Frontal cortex (tissue), 3 donors: ENCODE measurements at regions not wholly inside any gene's neighbourhood (a gene's known extent, or its start where the extent isn't known, plus 50 kb on each side); places are given as distances from the start of the nearest gene placed in this dataset.
"Not testable (repeated sequence)": the region's sequence is repeated elsewhere in the genome, so short reads cannot be mapped to it uniquely, and the experiment has no call there.

Experiments used
- DNase-seq, 2 donors: peaks; one replicate each; pipeline ENCODE4 v3.0.0; 2012; ENCODE audit warnings: low spot score in 2 of 2
- FAIRE-seq: peaks from 2 replicates; lab custom pipeline; 2012; peaks lifted over from hg19 to GRCh38; lab: Jason Lieb, UNC
- donor health status: control.
- donor health status: control.
- donor health status: control.

DNA sequence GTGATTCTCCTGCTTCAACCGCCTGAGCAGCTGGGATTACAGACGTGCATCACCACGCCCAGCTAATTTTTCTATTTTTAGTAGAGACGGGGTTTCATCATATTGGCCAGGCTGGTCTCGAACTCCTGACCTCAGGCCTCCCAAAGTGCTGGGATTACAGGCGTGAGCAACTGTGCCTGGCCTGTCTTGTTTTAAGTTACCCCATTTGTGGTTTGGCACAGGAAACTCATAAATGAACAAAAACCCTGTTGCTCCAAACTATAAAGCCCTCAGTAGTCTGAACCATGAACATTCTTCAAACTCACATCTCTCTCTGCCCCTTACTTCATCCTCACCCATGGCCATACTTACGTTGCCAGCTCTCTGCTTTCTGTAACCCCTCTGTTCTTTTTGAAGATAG, 61.7 kb downstream of the RHOU start:
- not testable (repeated sequence) for FAIRE-seq

DNA sequence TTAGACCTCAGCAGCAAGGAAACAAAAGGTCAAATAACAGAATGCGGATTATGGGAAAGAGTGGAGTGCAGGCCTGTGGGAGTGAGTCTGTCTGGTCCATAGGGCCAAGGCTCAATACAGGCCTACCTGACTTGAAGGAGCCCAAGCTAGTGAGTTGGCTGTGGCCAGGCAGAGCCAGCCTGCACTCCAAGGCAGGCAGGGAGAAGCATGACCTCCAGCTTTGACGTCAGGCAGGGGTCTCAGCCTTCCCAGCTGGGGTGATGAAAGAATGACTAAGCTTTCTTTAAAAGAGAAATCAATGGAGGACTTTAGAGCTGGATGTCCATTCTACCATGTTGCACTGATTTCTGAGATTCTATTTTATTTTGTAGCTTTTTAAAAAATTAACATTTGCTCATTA, 62.8 kb downstream of the RHOU start:
- DNase-seq (no peak), FAIRE-seq (no peak)

More for the DNA sequence above, 61.7 kb downstream of the RHOU start:
- not testable (repeated sequence) for DNase-seq

DNA sequence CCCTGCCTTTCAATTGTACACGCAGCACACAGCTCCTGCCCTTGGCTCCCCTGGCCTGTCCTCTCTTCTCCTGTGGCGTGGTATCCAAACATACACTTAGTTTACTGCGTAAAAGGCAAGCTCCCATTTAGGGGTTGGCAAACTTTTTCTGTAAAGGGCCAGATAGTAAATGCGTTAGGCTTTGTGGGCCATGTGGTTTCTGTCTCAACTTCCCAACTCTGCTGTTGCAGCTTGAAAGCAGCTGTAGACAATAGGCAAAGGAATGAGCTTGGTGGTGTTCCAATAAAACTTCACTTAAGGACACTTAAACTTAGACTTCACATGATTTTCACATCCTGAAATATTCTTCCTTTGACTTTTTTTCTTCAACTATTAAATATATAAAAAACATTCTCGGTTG, 63.3 kb downstream of the RHOU start:
- DNase-seq (no peak), FAIRE-seq (no peak)

DNA sequence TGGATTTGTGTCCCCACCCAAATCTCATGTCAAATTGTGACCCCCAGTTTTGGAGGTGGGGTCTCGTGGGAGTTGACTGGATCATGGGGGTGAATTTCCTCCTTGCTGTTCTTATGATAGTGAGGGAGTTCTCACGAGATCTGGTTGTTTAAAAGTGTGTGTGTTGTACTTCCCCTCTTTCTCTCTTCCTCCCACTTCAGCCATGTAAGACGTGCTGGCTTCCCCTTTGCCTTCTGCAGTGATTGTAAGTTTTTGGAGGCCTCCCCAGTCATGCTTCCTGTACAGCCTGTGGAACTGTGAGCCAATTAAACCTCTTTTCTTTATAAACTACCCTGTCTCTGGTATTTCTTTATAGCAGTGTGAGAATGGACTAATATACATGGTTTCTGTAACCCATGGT, 64.6 kb downstream of the RHOU start:
- DNase-seq (no peak), FAIRE-seq (no peak)

DNA sequence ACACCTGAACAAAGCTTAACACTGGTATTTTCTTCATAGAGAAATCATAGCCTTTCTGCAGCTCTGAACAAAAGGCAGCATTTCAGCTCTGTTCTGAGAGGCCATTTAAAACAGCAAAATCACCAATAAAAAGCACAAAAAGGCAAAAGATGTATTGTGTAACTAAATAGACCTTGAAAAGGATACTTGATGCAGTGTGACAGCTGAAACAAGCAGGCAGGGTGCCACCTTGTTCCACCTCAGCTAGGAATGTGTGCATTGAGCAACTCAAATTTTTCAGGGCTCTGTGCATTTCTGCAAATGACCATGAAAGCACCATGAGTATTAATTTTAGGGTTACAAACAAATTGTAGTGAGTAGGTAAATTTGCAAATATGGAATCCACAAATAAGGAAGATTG, 65.8 kb downstream of the RHOU start:
- FAIRE-seq (no peak), DNase-seq (no peak)

DNA sequence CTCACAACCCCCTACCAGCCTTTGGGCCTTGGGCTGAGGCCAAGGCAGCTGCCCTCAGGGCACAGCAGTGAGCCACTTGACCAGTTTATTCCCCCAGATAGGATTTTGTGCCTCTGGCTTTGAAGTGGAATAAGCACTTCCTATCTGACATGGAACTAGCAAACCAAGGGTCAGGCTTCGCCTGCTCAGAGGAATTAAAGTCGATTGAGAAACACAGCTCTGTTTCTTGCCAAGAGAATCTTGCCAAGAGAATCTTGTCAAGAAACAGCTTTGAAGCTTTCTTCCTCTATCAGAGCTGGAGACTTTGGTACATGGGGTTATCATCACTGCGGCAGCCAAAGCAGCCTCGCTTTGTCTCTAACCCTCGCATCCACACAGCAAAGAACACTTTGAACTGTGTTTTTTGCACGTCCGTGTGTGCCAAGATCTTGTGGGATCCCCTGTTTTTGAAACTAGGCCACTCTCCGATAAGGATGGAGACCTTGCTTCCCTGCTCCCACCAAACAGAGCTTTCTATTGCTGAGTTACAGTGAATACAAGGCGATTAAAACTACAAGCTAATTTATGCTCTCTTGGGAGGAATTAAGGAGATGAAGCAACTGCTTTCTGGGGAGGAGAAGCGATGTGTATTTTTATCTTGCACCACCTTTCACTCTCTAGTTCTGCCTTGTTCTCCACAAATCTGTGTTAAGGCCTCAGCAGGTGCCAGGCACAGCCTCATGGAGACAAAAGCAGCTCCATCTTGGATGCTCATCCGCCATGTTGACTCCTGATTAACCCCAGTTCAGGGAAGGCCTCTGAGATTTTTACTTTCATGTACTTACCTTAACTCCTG, 67.3 kb downstream of the RHOU start:
- no peak for FAIRE-seq

DNA sequence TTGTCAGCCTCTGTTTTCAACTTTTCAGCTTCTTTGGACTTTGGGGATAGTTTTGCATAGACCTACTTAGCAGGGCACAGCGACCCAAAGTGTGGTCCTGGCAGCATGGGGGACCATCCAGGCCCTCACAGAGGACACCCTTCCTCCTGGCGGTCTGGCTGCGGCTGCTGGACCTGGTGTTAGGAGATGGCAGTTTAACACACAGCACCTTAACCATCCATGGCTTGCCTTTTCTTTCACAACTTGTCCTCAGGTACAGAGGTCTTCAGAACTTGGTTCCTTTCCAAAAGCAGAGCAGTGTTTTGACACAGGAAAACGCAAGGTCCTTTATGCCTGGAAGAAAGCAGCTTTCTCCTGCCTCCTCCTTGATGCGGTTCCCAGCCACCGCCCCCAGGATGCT, 68.1 kb downstream of the RHOU start:
- FAIRE-seq (no peak), DNase-seq (no peak)

More for the DNA sequence above, 67.3 kb downstream of the RHOU start:
- no peak for DNase-seq

DNA sequence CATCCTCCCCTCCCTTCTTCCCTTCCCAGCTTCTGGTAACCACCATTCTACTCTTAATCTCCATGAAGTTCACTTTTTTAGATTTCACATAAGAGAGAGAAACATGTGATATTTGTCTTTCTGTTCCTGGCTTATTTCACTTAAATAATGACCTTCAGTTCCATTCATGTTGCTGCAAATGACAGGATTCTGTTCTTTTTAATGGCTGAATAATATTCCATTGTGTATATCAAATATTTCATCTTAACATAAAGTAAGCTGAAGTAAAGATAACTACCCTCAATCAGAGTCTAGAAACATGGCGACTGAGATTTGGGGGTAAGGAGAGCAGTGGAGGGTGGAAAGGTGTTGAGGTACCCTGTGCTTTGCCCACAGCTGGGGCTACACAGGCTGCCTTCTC, 68.9 kb downstream of the RHOU start:
- DNase-seq: no peak
- FAIRE-seq: no peak

DNA sequence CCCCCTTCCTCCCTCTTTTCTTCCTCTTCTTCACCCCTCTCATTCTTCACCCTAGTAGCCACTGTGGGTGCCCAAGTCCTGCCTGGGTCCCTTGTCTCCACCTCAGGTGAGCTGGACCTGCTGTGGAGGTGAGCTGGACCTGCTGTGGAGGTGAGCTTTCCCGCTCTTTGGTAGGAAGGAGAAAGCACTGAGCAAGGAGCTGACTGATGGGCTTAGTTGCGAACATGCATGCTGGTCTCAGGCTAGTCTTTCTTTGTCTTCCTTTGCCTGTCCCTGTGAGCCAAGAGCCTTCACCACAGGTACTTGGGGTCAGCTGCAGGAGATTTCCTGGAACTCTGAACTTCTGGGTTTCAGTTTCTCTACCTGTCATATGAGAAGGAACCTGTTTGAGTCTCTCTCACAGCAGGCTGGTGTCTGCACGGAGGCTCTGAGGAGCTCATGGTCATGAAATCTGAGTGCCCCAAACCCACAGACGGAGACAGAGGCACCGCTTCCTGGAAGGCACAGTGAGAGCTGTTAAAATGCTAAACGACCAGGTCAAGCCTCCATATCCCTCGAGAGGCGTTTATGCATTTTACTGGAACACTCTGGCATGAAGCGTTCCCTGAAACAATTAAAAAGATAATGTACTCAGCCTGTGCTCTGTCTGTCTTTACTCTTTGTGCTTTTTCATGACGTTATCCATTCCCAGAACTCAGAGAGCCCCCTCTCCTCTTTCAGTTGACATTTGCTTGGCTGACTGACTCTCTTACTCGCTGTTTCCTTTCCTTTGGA, 69.5 kb downstream of the RHOU start:
- FAIRE-seq: no peak
- no peak for DNase-seq

DNA sequence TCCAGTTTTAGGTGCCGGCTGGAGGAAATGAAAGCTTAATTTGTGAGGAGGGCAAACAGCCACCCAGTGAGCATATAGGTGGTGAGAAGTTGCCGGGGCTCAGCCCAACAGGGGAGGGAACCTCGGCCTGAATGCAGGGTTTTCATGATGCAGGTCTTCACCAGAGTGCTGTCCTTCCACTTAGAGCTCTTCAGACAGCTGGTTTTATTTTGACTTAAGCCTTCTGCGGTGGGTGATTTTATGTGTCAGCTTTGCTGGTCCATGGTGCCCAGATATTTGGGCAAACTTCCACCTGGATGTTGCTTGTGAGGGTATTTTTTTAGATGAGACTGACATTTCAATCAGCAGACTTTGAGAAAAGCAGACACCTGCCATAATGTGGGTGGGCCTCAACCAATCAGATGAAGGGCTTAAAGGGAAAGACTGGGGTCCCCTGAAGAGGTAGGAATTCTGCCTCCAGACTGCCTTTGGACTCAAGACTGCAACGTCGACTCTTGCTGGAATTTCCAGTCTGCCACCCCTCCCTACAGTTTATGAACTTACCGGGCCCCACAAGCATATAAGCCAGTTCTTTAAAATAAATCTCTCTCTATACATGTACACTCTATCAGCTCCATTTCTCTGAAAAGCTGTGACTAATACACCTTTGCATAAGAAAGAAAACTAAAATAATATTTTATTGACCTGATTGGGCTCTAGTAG, 72.8 kb downstream of the RHOU start:
- no peak for DNase-seq
- no peak for FAIRE-seq

DNA sequence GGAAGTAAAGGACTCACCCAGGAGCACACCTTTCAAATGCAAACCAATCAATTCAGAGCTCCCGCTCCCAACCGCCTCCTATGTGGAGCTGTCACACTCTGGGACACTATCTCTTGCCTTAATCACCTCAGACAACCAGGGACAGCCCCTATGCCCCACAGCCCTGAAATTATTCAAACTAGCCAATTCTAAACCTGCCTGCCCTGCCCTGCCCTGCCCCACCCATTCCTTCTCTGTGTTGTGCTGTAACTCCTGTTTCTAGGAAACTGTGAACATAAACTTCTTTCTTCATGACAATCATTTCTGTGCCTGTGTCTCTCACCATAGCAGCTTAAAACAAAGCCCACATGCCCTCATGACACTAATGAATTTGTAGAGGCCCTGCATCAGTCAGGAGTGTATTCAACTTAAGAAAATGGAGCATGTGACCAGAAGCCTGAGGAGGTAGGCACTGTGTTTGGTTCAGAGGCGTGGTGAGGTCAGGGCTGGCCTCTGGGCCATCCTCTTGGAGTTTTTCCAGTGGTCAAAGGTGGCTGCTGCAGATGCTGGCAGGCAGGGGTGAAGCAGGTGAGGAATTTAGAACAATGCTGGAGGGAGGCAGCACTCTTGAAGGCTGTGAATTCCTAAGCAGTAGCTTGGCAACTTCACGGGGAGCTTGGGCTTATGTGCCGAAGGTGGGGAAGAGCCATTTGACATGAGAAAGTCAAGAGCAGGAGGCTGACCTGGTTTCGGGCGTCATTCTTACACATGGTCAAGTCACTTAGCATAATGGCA, 74.5 kb downstream of the RHOU start:
- no peak for FAIRE-seq
- no peak for DNase-seq

DNA sequence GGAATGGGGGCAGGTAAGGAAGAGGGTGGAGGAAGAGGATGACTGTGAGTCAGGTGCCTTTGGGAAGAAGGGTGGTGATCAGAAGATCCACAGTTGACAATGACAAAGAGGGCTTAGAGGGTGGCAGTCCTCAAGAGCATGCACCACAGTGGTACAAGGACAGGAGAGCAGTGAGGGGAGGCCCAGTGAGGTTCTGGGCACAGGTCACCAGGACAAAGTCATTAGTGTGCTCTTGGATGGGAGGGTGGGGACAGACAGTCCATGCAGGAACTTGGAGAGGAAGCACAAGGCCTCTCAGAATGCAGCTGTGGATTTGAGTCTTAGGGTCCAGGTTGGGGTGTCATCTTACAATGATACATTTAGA, 75.1 kb downstream of the RHOU start:
- DNase-seq (no peak), FAIRE-seq (no peak)

DNA sequence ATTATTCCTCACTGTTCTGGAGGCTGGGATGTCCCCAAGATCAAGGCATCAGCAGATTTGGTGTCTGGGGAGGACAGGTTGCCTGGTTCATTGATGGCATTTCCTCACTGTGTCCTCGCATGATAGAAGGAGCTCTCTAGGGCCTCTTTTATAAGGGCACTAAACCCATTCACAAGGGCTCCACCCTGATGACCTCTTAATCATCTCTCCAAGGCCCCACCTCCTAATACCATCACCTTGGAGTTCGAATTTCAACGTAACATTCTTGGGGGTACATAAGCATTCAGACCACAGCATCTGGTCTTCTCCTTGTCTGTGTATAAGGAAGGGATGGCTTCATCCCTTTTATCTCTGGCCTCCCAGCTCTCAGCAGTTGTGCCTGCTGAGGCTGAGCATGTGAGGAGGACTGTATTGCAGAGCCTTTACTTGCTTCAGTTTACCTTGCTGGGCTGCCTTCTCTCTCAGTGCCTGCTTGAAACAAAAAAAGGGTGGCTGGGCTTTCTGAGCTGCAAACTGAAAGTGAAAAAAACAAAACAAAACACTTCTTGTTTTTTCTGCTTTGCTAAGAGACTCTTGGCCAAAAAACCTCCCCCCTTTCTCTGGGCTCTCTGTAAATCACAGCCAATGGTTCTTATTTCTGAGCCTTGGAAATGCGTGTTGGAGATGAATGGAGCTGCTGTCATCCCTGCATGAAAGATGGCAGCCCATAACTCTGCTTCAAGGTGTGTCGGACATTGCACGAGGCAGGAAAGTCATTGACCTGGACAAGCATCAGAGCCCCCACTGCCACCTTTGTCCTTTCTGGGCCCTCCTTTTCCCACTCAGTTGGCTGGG, 75.8 kb downstream of the RHOU start:
- DNase-seq: no peak
- no peak for FAIRE-seq

DNA sequence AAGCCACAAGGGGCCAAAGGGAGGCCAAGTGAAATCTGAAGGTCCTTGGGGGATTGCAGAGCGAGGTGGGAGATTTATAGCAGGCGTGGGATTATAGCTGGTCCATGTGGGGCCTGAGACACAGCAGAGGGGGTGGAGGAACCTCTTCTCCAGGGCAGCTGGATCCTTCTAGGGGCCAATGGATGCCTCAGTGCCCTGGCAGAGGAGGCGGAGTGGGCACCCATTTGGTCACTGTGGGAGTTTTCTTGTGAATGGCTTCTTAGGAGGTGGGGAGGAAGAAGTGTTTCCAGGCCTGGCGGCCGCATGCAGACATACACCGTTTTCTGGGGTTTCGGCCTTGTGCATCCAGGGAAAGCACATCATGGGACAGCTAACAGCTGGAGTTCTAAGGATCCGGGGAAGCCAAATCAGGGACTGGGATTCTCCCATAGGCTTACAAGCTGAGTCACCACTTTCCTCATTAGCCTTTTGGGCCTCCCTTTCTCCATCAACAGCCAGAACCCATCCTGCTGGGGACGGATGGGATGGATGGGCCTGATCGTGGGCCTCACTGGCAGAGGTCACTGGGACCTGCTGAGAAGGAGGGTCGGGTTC, 76.5 kb downstream of the RHOU start:
- FAIRE-seq (no peak), DNase-seq (no peak)

DNA sequence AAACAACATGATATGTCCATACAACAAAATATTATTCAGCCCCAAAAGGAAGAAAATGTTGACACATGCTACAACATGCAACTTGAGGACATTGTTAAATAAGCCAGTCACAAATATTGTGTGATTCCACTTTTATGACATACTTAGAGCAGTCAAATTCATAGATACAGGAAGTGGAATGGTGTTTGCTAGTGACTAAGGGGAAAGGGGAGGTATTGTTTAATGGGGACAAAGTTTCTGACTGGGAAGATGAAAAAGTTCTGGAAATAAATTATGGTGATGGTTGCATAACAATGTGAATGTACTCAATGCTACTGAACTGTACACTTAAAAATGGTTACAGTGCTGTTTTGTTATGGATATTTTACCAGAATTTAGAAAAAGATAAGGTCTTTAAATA, 77.7 kb downstream of the RHOU start:
- FAIRE-seq (no peak), DNase-seq (no peak)

DNA sequence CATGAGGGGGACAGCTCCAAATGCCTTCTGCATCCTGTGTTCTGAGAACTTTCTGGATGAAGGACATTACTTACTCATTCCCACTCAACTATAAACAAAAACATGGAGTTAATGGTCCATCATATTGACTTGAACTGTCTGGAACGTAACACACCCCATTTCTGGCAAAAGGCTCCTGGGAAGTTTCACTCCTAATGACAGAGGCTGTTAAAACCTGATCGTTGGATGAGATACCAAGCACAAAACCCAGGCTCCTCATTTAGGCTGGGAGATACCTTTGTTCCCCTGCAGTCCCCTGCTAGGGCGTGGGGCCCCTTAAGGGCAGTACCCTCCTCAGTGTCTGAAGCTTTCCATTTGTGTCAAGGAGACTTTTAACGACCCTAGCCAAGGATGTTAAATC, 78.9 kb downstream of the RHOU start:
- DNase-seq (no peak), FAIRE-seq (no peak)

DNA sequence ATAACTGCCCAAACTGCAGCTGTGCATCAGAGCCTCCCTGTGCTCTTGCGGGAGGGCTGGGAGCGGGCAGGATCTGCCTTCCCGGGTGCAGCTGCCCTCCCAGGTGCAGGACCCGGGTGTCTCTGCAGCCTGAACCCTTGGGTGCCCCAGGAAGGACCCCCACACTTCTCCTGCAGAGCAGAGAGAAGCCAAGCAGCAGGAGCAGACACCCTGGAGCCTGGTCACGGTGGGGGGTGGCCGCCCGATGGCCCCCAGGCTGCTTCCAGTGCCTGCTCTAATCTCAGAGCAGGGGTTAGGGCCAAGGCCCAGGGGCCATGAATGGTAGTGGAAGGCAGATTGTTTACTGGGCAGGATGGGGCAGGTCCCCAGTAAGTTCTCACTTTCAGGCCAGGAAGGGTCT, 83.0 kb downstream of the RHOU start:
- FAIRE-seq (no peak), DNase-seq (no peak)

DNA sequence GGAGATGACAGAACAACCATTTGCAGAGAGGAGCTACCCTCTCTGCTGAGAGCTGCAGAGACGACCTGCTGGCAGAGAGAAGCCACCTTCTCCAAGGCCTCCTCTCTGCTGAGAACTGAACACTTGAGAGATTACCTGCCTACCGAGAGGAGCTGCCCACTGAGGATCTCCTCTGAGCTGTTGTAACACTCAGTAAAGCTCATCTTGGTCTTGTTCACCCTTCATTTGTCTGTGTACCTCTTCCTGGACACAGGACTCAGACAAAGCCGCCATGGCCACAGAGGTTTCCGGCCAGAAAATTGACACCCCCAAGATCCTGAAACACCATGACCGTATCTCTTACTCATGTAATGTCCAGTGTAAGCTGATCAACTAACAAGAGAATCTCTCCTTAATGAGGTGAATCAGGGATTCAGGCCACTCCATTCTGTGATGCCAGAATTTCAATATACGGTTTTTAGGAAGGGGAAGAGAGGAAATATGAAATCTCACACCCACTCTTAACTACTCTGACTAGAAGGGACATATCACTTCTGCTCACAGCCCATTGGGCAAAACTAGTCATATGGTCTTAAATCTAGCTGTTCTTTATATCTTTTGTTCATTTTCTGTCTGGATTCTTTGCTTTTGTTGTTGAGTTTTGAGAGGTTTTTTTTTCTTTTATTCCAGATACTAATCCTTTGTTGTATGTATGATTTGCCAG, 83.8 kb downstream of the RHOU start:
- FAIRE-seq: no peak
- no peak for DNase-seq
